ENCODE measurements at regions not wholly inside any gene's neighbourhood (a gene's known extent, or its start where the extent isn't known, plus 50 kb on each side); places are given as distances from the start of the nearest gene placed in this dataset.

DNA sequence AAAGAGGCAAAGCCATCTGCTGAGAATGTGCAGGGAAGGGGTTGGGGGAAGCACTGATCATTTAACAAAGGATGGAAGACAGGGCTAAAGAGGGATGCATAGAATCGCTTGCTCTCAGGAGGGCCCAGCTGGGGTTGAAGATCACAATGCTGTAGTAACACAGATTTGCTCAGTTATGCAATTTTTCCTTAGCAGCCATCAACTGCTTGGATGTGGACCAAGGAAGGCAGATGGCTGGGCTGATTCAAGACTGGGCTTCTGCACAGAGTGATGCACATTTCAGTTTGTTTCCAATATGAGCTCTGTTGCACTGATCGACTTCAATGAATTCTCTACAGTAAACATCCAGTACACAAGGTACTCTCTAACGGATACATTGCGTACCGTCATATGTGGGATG, 127.8 kb upstream of the TBL1X start:
- TF ChIP-seq HDAC2 (IDR thresholded peaks at IDR 0.05; ENCODE audit: borderline replicate concordance in 1 of 2, low read depth in 2 of 2, low read length in 2 of 2) = no peak
- TF ChIP-seq CBX5 (IDR thresholded peaks at IDR 0.05; ENCODE audit: low read depth, low read length) = no peak
- no peak for TF ChIP-seq HDAC6 (IDR thresholded peaks at IDR 0.05; ENCODE audit: low read depth, low read length)
- no peak for TF ChIP-seq CBX8 (IDR thresholded peaks at IDR 0.05; ENCODE audit: borderline replicate concordance, low read depth, low read length)
- FAIRE-seq = no peak
- Histone ChIP-seq H2AFZ (ENCODE audit: low read length) (no peak overlapping the region), H3K4me2 (ENCODE audit: insufficient read depth in 1 of 2, low read depth in 2 of 2, low read length in 2 of 2) (no peak overlapping the region), H2AK5ac (ENCODE audit: low read depth, low read length) (no peak overlapping the region), H2BK120ac (replicated peaks; ENCODE audit: low read depth, low read length) (no peak overlapping the region), H3K79me2 (ENCODE audit: control insufficient read depth in 1 of 2, insufficient read depth in 2 of 2, low read length in 2 of 2) (no peaks in the 10 kb centered on the region), H3K23ac (ENCODE audit: insufficient read length) (no peak overlapping the region), H3K18ac (ENCODE audit: extremely low read depth, low read length) (no peak overlapping the region), H3K4me3 (ENCODE audit: extremely low read depth in 1 of 4, insufficient read depth in 2 of 4, low read depth in 3 of 4, low read length in 4 of 4) (no peak overlapping the region), H4K20me1 (replicated peaks in 1 of 2; ENCODE audit: control insufficient read depth in 1 of 2, insufficient read depth in 2 of 2, low read length in 2 of 2) (no peaks in the 10 kb centered on the region), H3K9me3 (ENCODE audit: insufficient read depth in 2 of 2, low read depth in 1 of 2, low read length in 1 of 2) (no peaks in the 10 kb centered on the region), H4K91ac (replicated peaks; ENCODE audit: insufficient read length, low read length) (no peak overlapping the region), H3K56ac (replicated peaks; ENCODE audit: insufficient read length, low read depth, low read length) (no peak overlapping the region), H4K8ac (ENCODE audit: extremely low read depth, insufficient read depth, low read length) (no peak overlapping the region), H3K79me1 (ENCODE audit: low read depth, low read length) (no peaks in the 10 kb centered on the region), H4K5ac (ENCODE audit: insufficient read length, low read depth, low read length) (no peak overlapping the region), H3K9ac (replicated peaks in 1 of 4; ENCODE audit: extremely low read depth in 1 of 4, low read depth in 3 of 4, low read length in 3 of 4) (no peak overlapping the region), H2BK12ac (ENCODE audit: low read depth, low read length) (no peak overlapping the region), H2BK20ac (ENCODE audit: low read length) (no peak overlapping the region), H2BK5ac (ENCODE audit: low read depth, low read length) (no peak overlapping the region), H3K27ac (ENCODE audit: low read depth, low read length) (no peak overlapping the region), H3K36me3 (ENCODE audit: control insufficient read depth in 2 of 4, insufficient read depth in 4 of 4, low read length in 3 of 4) (no peaks in the 10 kb centered on the region), H3K23me2 (ENCODE audit: low read depth, low read length) (no peaks in the 10 kb centered on the region), H3K4ac (replicated peaks; ENCODE audit: insufficient read length, low read depth, low read length) (no peak overlapping the region), H3K4me1 (replicated peaks in 1 of 4; ENCODE audit: control insufficient read depth in 3 of 4, insufficient read depth in 4 of 4, low read length in 3 of 4) (peaks cover 0 to 4% (median 1%) of the 10 kb centered on the region in 4 experiments; a peak in 4 of 7 replicates), H2BK15ac (ENCODE audit: low read length) (no peak overlapping the region), H3K14ac (ENCODE audit: insufficient read length) (no peak overlapping the region), H3K27me3 (replicated peaks in 1 of 4; ENCODE audit: control insufficient read depth in 3 of 4, extremely low read depth in 1 of 4, insufficient read depth in 3 of 4, low read length in 3 of 4) (no peaks in the 10 kb centered on the region)
- ChIA-PET POLR2A (ENCODE audit: partially characterized antibody) (no interaction called here), CTCF (ENCODE audit: partially characterized antibody) (interaction anchor here (2.1 kb wide), 1 partner anchor 24 kb away, joined by 7 read pairs; no protein-coding TSS in a partner anchor)
- DNase-seq (ENCODE audit: low read depth in 1 of 2, low spot score in 2 of 2) = no peak
- 95% methylated on average over 5 of the region's 5 CpGs; no CpG with 5 or more reads in 1 of the 2 experiments for WGBS, 2 experiments (ENCODE audit: extremely low coverage in 1 of 2, insufficient coverage in 1 of 2, insufficient read length in 1 of 2, insufficient replicate concordance in 2 of 2, low coverage in 1 of 2, low lambda C conversion rate in 2 of 2, missing lambda C conversion rate in 1 of 2)
